GM18508 (cell line): ENCODE measurements at regions not wholly inside any gene's neighbourhood (a gene's known extent, or its start where the extent isn't known, plus 50 kb on each side); places are given as distances from the start of the nearest gene placed in this dataset.
"Not testable (repeated sequence)": the region's sequence is repeated elsewhere in the genome, so short reads cannot be mapped to it uniquely, and the experiment has no call there.

ENCODE experiments used
- ATAC-seq: cut with Tn5 transposase; IDR thresholded peaks from one replicate; pipeline ENCODE4 v1.9.1; 2021; ENCODE audit warnings: moderate number of reproducible peaks; ENCODE audit not compliant: insufficient read depth, unreplicated experiment

DNA sequence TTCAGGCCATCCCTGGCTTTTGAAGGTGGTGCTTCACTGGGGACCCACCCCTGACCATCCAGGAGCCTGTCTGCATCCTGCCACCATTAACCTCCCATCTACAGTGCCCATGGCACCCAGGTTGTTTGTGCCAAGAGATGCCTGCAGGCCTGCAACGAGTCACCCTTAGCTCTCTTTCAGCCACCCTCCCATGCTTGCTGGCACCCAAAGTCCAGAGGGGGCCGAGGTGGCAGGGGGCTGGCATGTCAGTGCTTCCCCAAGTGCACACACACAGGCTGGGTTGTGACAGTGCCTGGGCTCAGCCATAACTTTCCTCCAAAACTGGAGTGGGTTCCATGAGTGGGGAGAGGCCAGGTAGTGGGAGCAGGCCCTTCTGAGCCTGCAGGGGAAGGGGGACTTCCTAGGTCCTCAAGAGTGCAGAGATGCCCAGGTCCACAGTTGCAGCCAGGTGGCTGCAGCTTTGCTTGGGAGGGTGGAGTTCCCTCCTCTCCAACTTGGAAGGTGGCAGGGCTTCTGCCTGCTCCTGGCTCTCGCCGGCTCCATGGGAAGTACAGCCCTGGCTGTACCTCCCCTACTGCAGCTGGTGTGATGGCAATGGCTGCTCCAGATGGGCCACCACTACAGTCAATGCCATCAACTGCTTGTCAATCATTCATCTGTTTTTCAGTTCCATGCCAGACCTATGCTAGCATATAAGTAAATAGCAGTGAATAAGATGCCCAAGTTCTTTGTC lies 235.9 kb upstream of the GIMD1 start:
- no peak for ATAC-seq

DNA sequence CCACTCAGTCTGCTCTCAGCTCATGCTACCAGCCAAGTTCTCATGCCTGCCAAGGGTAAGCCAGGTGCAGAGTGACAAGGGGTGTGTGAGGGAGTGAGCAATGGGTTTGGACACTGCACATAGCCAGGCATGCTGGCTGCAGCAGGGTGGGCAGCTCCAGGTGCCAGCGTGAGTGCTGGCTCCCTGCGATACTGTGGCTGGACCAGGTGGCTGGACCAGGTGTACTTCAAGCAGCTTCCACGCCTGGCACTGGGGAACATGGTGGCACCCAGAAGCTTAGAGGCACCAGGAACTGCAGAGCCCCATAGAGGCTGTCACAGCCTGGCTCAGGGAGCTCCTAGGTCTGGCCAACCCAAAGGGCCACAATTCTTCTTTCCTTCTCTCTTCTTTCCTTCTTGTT lies 234.9 kb upstream of the GIMD1 start:
- no peak for ATAC-seq

DNA sequence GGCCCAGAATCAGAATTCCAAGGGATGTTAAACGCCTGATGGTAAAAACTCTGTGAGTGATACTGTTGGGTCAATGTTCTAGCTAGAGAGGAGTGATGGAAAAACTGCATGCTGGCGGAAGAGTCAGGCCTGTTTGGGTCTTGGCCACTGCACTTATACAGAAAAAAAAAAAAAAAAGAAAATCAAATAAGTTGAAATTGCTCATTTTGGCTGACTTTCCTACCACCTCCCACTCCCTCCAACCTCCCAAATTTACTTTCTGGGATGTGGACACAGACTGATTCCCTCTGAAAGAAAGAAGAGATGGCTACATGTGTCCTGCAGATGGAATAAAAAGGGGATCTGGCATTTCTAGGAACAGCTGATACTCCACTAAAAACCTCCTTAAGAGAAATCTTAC lies 234.1 kb upstream of the GIMD1 start:
- no peak for ATAC-seq

DNA sequence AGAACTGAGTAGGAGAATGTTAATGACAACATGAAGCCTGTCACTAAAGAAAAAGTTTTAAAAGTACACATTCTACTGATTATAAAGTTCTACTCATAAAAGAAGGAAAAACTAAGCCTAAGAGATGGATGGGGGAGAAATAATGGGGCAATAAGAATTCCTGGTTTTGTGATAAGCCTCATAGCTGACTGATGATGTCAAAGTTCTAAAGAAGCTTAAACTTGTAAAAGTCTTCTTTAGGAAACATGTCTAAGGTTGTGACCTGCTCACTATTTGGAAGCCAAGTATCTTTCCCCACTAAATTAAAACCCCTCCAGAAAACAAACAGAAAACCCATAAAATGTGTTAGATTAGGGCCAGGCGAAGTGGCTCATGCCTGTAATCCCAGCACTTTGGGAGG lies 232.9 kb upstream of the GIMD1 start:
- ATAC-seq = no peak

DNA sequence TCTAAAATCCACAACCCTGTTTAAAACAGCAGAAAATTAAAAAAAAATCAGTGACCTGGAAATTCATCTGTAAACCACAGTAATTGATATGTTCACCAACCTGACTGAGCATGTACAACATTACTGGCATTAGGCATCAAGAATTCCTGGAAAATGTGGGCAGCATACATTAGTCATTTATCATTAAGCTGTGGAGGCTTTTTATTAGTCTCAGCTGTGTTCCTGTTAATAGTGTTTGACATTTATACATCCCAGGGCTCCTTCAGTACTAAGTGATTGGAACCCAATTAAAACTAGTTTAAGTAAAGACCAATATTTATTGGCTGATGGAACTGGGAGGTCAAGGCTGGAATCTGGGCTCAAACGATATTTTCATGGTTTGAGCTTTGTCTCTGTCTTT lies 227.3 kb upstream of the GIMD1 start:
- ATAC-seq = no peak

DNA sequence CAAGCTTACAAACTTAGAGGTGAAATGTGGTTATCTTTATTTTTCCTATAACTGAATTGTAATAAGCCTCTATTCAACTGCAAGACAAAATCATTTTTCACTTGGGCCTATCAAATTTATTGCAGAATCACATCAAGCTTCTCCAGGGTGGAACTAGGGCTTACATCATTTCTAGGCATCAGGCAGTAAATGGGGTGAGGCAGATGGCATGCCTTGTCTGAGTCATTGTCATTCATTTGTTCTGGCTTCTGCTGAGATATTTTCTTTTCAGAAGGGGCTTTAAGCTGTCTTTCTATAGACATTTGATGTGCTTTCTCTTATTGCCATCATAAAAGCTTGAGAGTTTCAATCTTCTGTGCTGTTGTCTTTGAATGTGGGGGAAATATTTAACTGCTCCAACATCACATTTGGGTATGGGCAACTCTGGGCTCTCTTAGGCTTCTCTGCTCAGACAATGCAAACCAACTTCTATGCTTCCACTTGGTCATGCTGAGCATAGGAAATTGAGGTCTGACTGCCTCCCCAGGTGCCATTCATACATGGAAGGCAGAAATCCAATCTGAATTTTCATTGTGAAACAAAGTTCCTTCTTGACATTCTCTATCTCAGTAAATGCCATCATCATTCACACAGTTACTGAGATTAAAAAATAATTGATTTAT lies 225.8 kb upstream of the GIMD1 start:
- ATAC-seq = no peak

DNA sequence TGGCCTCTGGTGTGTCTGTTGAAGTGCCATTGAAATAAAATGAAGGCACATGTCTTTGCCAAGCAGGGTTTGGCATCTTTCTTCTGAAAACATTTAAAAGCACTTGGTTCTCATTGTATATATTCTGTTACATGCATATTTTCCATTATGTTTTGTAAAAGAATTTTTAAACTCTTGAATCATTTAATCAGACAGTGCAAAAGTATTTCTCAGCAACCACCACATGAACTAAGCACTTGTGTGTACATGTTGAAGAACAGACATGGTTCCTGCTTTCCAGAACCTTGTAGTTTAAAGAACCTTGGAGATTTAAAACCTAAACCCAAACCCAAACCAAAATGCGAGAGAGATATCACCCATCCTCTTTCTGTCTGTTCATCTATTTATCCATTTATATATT lies 220.3 kb upstream of the GIMD1 start:
- ATAC-seq = no peak

DNA sequence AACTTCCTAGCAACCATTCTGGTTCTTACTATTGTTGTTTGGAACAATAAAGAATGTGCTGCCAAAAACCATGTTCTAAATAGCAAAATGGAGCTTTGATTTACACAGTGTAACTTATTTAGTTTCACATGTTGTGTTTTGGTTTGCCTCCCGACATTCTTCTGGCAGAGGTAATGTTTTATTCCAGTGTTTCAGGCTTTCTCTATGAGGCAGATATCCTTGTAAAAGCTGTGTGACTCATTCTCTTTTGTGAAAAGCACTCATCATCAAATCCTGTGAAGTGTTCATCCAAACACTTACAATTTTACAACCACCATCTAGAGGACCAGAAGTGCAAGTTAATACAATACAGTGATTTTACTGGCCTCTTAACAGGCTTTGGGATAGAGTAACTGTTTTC lies 219.0 kb upstream of the GIMD1 start:
- ATAC-seq = no peak

DNA sequence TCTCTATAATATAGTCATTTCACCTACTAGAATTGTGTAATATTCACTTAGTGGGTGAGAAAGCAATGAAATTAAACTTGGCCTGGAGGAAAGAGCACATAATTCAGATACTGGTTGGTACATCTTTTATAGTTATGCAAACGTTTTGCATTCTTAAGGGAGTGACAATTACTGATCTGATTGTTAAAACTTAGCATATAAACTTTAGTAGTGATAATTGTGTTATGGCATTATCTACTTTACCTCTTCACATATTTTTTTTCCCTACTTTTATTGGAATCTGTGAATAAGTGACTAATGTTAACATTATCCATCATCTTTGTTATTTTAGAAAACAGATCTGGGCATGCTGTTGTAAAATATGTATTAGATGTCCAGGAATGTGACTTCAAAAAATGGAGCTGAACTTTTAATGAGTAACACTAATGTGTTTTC lies 217.4 kb upstream of the GIMD1 start:
- ATAC-seq = no peak

DNA sequence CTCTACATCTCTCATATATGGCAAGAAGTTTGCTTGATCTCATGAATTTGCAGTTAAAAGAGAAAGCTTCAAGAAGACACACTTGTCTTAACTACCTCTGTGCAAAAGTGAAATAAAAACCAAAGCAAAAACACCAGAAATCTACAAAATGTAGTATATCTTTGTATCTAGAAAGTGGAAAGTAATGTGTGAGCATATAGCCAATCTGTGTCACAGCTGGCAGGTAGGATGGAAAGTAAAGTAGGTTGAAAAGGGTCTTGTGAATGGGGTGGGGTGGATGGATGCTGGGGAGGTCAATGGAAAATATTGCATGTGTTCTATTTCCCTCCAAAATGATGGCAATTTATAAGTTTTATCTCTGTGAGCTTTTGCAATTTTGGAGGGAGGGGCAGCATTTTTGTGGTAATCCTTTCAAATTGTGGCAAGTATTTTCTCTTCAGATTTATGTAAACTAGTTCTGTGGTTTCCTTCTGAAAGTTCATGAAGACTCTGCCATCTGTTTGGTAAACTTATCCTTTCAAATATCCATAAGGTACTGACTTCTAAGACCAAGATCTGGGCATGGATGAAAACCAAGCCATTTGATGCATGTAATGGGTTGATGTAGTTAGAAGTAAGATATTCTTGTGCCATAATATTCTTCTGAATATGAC lies 215.9 kb upstream of the GIMD1 start:
- ATAC-seq = no peak

DNA sequence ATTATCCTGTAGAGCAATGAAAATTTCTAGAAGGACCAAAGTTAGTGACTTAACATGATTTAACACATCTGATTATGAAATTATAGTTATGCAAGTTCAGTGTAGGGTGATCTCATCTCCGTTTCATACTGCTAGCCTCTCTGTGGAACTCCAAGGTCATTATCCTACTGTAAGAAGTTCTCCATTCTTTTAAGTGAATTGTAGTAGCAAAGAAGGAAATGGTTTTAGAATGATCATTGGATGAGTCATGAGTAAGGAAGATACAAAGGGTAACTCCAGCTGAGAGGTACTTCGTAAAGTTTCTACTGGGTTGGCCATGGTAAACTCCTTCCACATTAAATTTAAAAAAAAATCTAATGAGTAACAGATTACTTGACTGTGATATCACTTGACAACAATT lies 215.0 kb upstream of the GIMD1 start:
- no peak for ATAC-seq

DNA sequence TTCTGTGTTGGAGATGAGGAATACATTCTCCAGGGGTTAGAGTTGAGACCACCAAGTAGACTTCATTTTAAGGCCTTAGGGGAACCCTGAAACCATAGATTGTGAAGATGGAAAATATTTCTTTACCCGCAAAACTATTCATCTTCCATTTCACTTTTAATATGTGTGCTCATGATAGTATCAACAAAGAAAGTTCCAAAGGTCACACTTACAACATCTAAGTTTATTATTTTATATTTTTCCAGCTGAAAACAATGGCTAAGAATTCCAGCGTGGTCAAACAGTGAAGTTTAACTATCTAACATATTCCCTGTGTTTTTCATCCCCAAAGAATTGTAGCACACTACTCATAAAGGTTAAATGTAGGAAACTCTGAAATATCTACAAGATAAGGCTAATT lies 214.5 kb upstream of the GIMD1 start:
- ATAC-seq = no peak

DNA sequence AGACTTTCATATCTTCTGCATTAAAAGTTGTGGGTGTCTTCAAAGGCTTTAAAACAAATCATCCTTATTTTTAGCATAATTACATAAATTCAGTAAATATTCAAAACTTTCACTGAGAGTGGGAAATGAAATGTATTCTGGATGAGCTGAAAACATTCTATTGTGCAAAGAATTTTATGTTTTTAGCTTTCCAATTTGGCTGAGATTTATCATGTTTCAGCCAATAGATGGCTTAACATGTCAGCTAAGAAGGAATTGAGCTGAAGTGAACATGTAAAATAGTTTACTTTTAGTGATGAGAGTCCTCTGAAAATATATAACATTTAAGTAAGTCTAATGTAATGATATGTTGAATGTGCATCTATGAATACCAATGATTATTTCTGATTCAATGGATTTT lies 213.5 kb upstream of the GIMD1 start:
- ATAC-seq = no peak

DNA sequence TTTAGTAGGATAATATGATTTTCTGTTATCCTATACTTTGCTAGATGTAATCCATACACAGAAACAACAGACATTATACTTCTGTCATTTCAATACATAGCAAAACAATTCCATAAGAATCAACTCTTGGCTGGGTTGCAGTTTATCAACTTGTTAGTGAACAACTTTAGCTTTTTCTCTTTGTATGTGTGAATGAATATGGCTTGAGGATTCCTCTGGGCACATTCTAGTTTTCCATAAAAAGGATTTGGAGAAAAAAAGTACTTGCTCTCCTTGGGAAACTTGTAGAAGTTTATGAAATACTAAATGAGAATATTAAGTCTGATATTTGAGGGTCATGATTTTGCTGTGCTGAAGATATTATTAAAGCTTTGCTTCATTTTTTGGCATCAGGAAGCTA lies 210.7 kb upstream of the GIMD1 start:
- ATAC-seq = no peak

DNA sequence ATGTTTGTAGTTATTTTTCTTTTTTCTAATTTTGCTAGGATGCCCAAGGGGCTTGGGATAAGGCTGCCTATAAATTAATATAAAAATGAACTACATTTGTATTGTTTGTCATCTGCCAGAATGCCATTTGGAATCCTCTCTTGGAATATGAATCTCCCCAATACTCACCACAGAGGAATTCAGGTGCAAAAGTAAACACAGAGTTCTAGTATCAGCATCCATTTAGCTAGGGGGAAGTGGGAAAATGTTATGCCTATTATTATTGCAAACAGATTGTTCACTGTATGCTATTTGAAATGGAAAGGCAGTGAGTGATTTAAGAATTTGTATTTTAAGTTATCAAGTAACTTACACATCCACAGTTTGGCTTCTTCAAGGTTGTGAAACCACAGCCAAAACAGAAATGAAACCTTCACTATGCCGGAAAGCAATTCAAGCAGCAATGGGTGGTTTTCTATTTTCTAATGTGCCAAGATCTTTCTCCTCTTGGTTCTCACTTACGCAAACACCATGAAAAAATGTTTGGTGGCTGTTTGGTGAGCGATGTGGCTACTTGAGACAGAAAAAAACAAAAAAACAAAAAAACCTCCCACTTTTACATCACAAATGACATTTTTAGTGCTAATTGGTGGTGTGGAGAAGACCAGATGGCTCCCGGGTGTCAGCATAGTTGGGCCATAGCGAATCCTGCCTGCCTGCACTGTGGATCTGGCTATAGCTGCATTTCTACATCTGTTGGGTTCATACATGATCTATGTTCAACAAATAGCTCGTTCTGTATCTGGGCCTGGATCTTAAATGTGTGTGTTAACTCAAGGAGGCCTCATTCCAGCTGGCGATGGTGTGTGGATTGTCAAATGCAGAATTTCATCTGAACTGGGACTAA lies 200.8 kb upstream of the GIMD1 start:
- ATAC-seq = no peak

DNA sequence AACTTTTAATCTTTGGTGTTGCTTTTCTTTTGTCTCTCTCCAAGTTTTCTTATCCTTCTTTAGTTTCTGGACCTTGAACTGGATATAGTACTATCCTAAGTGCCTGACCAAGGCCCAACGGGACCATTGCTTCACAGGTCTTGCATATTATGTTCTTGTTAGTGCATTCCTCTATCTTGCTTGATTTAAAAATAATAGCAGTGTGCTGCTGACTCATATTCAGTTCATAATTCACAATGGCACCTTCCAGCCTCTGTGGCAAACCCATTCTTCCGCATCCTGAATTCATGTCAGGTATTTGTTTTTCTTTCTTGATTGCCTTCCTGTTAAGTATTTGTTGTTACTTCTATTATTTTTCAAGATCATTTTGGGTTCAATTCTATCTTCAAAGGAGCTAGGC lies 197.1 kb upstream of the GIMD1 start:
- no peak for ATAC-seq

DNA sequence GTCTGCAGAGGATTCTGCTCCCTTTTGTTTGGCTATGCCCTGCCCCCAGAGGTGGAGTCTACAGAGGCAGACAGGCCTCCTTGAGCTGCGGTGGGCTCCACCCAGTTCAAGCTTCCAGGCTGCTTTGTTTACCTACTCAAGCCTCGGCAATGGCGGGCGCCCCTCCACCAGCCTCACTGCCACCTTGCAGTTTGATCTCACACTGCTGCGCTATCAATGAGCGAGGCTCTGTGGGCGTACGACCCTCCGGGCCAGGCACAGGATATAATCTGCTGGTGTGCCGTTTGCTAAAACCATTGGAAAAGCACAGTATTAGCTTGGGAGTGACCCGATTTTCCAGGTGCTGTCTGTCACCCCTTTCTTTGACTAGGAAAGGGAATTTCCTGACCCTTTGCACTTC lies 195.1 kb upstream of the GIMD1 start:
- ATAC-seq = not testable (repeated sequence)

DNA sequence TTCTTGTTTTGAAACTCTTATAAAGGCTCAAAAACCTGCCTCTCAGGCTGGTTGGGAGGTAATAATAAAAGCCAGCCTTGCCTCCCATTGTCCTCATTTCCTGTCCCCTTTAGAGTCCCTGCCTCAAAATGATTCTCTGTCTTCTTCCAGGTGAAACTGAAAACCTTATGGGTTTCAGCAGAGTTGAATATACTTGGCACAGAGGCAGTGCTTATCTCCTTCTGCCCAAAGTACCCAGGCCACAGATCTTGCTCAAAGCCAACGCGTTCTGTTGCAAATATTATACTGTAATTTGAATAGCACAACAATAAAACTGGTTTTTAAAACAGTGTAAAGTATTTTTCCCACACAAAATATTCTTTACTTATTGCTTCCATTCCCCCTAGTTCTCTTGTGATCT lies 183.1 kb upstream of the GIMD1 start:
- no peak for ATAC-seq

DNA sequence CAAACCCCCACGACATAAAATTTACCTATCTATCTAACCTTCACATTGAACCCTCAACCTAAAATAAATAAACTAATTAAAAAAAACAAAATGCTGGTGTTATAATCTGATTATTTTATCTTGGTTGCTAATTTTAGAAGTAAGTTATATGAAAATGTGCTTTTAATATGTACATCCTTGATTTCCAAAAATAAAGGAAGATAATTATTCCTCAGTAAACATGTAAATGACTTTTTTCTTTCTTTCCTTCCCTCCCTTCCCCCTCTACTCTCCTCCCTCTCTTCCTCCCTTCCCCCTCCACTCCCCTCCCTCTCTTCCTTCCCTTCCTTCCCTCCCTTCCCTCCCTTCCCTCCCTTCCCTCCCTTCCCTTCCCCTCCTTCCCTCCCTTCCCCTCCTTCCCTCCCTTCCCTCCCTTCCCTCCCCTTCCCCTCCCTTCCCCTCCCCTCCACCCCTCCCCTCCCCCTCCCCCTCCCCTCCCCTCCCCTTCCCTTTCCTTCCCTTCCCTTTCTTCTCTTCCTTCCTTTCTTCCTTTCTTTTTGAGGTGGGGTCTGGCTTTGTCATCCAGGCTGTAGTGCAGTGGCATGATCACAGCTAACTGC lies 180.0 kb upstream of the GIMD1 start:
- no peak for ATAC-seq

DNA sequence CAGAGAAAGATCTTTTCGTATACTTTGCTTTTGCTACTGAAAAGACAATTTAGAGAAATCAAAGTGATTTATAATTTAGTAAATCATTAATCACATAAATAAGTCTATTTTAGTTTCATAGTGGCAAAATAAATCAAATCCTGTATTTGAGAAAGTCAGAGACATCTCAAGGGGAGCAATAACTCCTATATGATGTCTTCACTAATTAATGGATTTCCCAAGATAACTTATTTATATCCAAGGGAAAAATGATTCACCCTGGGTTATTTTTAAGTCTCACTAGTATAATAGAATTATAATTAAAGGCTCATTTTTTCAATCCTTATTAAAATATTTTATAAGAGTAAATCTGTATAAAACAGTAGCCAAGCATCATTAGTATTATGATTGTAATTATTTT lies 177.8 kb upstream of the GIMD1 start:
- no peak for ATAC-seq
